ENCODE measurements at regions not wholly inside any gene's neighbourhood (a gene's known extent, or its start where the extent isn't known, plus 50 kb on each side); places are given as distances from the start of the nearest gene placed in this dataset.

DNA sequence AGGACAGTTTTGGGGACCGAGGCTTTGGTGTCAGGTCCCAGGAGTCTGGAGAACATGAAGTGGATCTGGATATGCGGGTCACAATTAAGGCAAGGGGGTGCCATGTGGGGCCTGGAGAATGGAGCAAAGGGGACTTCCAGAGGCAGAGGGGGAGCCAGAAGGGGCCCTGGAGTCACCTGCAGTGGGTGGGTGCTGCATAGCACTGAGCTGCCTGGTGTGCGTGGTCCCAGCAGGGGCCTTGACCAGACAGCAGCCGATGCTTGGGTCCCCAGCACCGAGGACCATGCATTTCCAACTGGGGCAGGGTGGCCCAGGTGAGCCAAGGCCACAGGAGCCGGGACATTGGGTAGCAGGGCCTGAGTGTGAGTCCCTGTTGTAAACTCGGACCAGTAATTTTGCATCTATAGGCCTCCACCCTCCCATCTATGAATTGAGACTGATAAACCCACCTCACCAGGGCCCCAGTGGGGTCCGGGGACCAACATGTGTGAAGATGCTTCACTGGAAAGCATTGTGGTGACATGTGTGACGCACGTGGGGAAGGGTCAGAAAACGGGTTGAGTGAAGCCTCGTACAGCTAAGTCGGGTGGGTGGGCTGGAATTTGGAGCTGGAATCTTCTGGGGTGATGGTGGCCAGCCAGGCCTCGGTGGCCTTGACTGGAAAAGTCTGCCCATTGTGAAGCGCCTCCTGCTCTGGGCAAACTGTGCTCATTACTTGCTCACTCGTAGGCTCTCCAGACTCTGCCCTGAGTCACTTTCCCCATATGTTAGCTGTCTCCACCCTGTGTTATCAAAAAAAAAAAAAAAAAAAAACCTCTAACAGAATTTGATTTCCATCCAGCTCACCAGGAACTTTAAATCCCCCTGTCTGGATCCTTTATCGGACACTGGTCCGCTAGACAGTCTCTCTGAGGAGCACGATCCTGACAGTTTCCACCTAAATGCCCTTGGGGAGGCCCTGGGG is 90.5 kb upstream of the ZNF469 start:
- H3K27me3 Mint-ChIP-seq, result peaks cover 5% of the 10 kb centered on the region
- no peak overlapping the region for H3K4me3 Mint-ChIP-seq
- TF ChIP-seq, protein P1, sequence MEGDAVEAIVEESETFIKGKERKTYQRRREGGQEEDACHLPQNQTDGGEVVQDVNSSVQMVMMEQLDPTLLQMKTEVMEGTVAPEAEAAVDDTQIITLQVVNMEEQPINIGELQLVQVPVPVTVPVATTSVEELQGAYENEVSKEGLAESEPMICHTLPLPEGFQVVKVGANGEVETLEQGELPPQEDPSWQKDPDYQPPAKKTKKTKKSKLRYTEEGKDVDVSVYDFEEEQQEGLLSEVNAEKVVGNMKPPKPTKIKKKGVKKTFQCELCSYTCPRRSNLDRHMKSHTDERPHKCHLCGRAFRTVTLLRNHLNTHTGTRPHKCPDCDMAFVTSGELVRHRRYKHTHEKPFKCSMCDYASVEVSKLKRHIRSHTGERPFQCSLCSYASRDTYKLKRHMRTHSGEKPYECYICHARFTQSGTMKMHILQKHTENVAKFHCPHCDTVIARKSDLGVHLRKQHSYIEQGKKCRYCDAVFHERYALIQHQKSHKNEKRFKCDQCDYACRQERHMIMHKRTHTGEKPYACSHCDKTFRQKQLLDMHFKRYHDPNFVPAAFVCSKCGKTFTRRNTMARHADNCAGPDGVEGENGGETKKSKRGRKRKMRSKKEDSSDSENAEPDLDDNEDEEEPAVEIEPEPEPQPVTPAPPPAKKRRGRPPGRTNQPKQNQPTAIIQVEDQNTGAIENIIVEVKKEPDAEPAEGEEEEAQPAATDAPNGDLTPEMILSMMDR (IDR thresholded peaks at IDR 0.05), result no peak
- H3K4me1 Mint-ChIP-seq (ENCODE audit: low read depth), result no peaks in the 10 kb centered on the region
- ChIA-PET POLR2A (no interaction called here), CTCF (interaction anchor here (1.2 kb wide), 1 partner anchor 145 kb away, joined by 4 read pairs; no protein-coding TSS in a partner anchor)
- DNase-seq (no peak), ATAC-seq (no peak)
- intact Hi-C loops (cut with micrococcal nuclease), result no loop called here
- no peaks in the 10 kb centered on the region for H3K36me3 Mint-ChIP-seq (ENCODE audit: low read depth)
- no peak overlapping the region for H3K27ac Mint-ChIP-seq
- no peaks in the 10 kb centered on the region for H3K9me3 Mint-ChIP-seq

DNA sequence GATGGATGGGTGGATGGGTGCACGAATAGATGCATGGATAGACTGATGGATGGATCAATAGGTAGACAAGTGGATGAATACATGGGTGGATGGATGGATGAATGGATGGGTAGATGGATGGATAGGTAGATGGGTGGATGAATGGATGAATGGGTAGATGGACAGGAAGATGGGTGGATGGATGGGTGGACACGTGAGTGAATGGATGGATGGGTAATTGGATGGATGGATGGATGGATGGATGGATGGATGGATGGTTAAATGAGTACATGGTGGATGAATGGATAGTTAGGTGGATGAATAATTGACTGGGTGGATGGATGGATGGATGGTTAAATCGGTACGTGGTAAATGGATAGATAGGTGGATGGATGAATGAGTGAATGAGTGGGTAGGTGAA is 89.7 kb upstream of the ZNF469 start:
- intact Hi-C loops (cut with micrococcal nuclease), result no loop called here
- ATAC-seq, result no peak
- no peak overlapping the region for H3K27ac Mint-ChIP-seq

DNA sequence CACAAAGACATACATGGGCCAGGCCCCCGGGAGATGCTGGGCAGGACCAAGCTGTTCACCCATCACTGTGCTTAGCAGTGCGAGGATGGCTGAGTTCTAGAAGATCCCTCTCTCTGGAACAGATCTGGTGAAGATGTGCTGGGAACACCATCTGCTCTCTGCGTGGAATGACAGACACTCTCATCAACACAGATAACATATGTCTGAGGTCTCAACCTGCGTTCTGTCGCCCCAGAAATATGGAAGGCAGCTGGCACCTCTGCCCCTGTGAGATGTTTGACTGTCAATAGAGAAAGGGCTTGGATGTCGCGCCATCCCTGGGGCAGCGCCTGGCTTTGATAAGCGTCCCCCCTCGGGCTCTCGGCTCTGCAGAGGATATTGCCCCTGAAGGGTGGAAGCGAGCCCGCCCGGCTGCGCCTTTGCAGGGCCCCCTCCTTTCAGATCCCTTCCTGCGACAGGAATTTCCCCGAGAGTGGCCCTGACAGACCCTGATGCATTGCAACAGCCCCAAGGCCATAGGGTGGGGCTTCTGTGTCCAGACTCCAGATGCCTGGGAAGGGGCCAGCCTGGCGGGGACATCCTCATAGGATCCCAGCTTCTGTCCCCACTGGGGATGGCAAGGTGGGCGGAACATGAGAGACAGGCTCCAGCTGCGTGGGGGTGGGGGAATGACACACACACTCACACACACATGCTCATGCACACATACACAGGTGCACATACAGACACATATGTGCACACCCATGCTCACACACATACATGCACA is 86.9 kb upstream of the ZNF469 start:
- ChIA-PET POLR2A (no interaction called here), CTCF (no interaction called here)
- Mint-ChIP-seq H3K9me3 (no peaks in the 10 kb centered on the region), H3K27me3 (peaks cover 7% of the 10 kb centered on the region), H3K27ac (no peak overlapping the region), H3K36me3 (ENCODE audit: low read depth) (no peaks in the 10 kb centered on the region), H3K4me3 (no peak overlapping the region), H3K4me1 (ENCODE audit: low read depth) (no peaks in the 10 kb centered on the region)
- DNase-seq (no peak), ATAC-seq (no peak)
- intact Hi-C loops (cut with micrococcal nuclease), result no loop called here
- TF ChIP-seq, protein P1 (IDR thresholded peaks at IDR 0.05), result no peak

More for the DNA sequence above, 89.7 kb upstream of the ZNF469 start:
- no peaks in the 10 kb centered on the region for H3K9me3 Mint-ChIP-seq
- TF ChIP-seq, protein P1 (IDR thresholded peaks at IDR 0.05), result no peak
- H3K4me1 Mint-ChIP-seq (ENCODE audit: low read depth), result no peaks in the 10 kb centered on the region
- H3K4me3 Mint-ChIP-seq, result no peak overlapping the region
- DNase-seq, result no peak
- H3K27me3 Mint-ChIP-seq, result peaks cover 5% of the 10 kb centered on the region
- ChIA-PET CTCF (interaction anchor here (1.2 kb wide), 1 partner anchor 145 kb away, joined by 4 read pairs; no protein-coding TSS in a partner anchor), POLR2A (no interaction called here)
- no peaks in the 10 kb centered on the region for H3K36me3 Mint-ChIP-seq (ENCODE audit: low read depth)

DNA sequence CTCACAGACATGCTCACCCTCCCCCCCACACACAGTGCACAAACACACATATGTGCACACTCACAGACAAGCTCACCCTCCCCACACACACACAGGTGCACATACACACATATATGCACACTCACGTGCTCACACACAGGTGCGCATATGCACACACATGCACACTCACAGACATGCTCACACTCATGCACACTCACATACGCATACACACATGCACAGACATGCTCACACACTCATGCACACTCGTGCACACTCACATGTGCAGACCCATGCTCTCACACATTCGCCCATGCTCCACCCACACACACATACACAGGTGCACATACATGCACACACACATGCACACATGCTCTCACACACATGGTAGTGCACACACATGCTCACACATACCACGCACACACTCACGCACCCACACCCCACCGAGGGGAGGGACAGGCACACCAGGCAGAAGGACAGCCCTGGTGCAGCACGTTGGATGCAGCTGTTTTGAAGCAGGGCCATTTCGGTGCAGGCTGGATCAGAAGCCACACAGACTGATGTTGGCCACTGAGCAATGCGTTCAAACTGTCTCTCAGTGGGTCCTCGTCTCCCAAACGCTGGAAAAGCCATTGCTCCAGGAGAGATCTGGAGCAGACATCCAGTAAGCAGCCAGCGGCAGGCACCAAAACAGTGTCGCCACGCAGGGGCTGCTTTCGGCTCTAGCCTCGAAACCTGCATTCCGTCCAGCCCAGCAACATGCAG is 86.2 kb upstream of the ZNF469 start:
- no peak overlapping the region for H3K4me3 Mint-ChIP-seq
- TF ChIP-seq, protein P1 (IDR thresholded peaks at IDR 0.05), result no peak
- intact Hi-C loops (cut with micrococcal nuclease), result no loop called here
- H3K27ac Mint-ChIP-seq, result no peak overlapping the region
- no peaks in the 10 kb centered on the region for H3K9me3 Mint-ChIP-seq
- ATAC-seq (no peak), DNase-seq (no peak)
- no peaks in the 10 kb centered on the region for H3K4me1 Mint-ChIP-seq (ENCODE audit: low read depth)
- ChIA-PET POLR2A (no interaction called here), CTCF (no interaction called here)
- H3K36me3 Mint-ChIP-seq (ENCODE audit: low read depth), result no peaks in the 10 kb centered on the region
- H3K27me3 Mint-ChIP-seq, result peaks cover 7% of the 10 kb centered on the region

Measured in activated CD8-positive, alpha-beta T cell treated with anti-CD3 and anti-CD28 coated beads for 36 hours (primary cell).